ENCODE measurements at regions not wholly inside any gene's neighbourhood (a gene's known extent, or its start where the extent isn't known, plus 50 kb on each side); places are given as distances from the start of the nearest gene placed in this dataset.
"Not testable (repeated sequence)": the region's sequence is repeated elsewhere in the genome, so short reads cannot be mapped to it uniquely, and the experiment has no call there.

- Histone ChIP-seq H3K9me3 (ENCODE audit: control insufficient read depth, insufficient read depth, low read length) (no peaks in the 10 kb centered on the region), H3K27me3 (ENCODE audit: control insufficient read depth, insufficient read depth, low read length) (no peaks in the 10 kb centered on the region), H3K4me3 (ENCODE audit: low read depth, low read length) (no peak overlapping the region), H3K4me1 (ENCODE audit: control insufficient read depth, insufficient read depth, low read length) (no peaks in the 10 kb centered on the region), H3K9ac (ENCODE audit: low read depth, low read length) (no peak overlapping the region), H3K36me3 (ENCODE audit: control insufficient read depth, insufficient read depth, low read length) (no peaks in the 10 kb centered on the region)
Observed at GRCh38 chr2:61605245-61605644, 67.1 kb upstream of the XPO1 start.

DNA sequence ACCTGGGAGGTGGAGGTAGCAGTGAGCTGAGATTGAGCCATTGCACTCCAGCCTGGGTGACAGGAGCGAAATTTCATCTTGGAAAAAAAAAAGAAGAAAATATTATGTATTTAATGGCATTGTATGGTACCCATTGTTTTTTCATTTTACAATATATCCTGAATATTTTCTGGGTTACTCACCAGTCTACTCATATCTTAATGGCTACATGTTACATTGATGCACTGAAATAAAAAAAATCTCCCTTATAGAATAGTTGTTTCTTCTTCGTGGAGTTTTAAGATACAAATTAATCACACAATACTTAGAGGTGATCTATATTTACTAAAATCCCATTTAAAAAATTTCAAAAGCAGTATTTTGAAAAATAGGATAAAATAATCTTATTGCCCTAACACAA lies 66.3 kb upstream of the XPO1 start:
- Histone ChIP-seq H3K4me3 (ENCODE audit: low read depth, low read length) (no peak overlapping the region), H3K9me3 (ENCODE audit: control insufficient read depth, insufficient read depth, low read length) (no peaks in the 10 kb centered on the region), H3K27me3 (ENCODE audit: control insufficient read depth, insufficient read depth, low read length) (no peaks in the 10 kb centered on the region), H3K9ac (ENCODE audit: low read depth, low read length) (no peak overlapping the region), H3K4me1 (ENCODE audit: control insufficient read depth, insufficient read depth, low read length) (no peaks in the 10 kb centered on the region), H3K36me3 (ENCODE audit: control insufficient read depth, insufficient read depth, low read length) (no peaks in the 10 kb centered on the region)

DNA sequence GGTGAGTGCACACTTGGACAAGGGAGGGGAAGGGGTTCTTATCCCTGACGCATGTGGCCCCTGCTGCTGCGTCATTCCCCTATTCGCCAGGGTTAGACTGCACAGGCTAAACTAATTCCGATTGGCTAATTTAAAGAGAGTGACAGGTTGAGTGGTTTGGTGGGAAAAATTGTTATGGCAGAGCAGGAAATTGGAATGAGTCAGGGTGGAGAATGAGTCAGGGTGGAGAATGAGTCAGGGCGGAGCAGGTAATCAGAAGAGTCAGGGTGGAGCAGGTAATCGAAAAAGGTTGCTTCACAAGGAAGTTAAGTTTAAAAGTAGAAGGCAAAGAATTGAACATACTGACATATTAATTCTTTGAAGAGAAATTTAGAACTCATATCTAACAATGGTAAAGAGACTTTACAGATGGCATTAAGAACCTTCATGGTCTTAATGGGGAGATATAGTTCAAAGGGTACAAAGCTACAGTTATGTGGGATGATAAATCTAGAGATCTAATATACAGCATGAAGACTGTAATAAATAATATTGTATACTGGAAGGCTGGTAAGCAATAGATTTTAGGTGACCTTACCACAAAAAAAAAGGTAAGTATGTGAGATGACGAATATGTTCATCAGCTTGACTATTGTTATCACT lies 60.5 kb upstream of the XPO1 start:
- H3K4me1 ChIP-seq (ENCODE audit: control insufficient read depth, insufficient read depth, low read length); H3K9me3 ChIP-seq (ENCODE audit: control insufficient read depth, insufficient read depth, low read length); H3K27me3 ChIP-seq (ENCODE audit: control insufficient read depth, insufficient read depth, low read length); H3K36me3 ChIP-seq (ENCODE audit: control insufficient read depth, insufficient read depth, low read length); H3K9ac ChIP-seq (ENCODE audit: low read depth, low read length); H3K4me3 ChIP-seq (ENCODE audit: low read depth, low read length): not testable (repeated sequence)

DNA sequence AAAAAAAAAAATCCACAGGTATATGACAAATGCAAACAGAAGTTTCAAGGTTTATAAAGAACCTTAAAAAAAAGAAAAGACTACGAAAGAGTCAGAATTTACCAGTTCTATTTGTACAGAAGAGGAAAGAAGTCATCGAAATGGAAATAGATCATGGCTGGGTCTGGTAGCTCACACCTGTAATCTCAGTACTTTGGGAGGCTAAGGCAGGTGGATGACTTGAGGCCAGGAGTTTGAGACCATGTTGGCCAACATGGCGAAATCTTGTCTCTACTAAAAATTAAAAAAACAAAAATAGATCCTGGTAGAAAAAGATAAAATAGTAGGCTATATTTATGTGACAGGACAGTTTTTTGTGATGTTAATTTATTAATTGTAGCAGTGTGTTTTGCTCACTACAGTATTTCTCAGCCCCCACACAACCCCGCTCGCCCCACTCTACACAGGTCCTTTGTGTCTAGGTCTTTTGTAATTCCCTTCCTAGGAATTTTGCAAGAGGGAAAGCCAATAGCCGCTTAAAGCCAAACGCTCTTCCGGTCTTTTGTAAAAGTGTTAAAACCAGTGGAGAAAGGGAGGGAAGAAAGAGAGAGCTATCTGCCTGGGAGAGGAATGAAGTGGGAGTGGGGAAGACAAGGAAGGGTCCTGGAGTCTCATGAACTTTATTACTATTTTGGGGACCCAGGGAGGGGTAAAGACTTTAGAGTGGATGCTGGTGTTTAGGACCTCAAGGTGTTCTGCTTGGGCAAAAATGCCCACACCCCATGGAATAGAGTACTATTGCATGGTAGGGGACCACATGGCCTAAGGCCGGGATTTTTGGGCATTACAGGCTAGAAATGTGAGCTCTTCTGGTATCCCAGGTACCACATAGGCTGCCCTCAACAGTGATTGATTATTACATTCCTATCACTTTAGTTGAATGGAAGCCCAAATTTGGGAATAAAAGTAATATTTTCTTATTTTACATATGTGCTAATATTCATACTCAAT lies 59.4 kb upstream of the XPO1 start:
- Histone ChIP-seq H3K27me3 (ENCODE audit: control insufficient read depth, insufficient read depth, low read length) (no peaks in the 10 kb centered on the region), H3K4me1 (ENCODE audit: control insufficient read depth, insufficient read depth, low read length) (peaks cover 5% of the 10 kb centered on the region), H3K4me3 (ENCODE audit: low read depth, low read length) (no peak overlapping the region), H3K36me3 (ENCODE audit: control insufficient read depth, insufficient read depth, low read length) (no peaks in the 10 kb centered on the region), H3K9me3 (ENCODE audit: control insufficient read depth, insufficient read depth, low read length) (no peaks in the 10 kb centered on the region), H3K9ac (ENCODE audit: low read depth, low read length) (no peak overlapping the region)

GRCh38 chr2:61594201-61594600 lies 56.0 kb upstream of the XPO1 start:
- not testable (repeated sequence) for H3K27me3 ChIP-seq (ENCODE audit: control insufficient read depth, insufficient read depth, low read length); H3K4me1 ChIP-seq (ENCODE audit: control insufficient read depth, insufficient read depth, low read length); H3K9me3 ChIP-seq (ENCODE audit: control insufficient read depth, insufficient read depth, low read length); H3K9ac ChIP-seq (ENCODE audit: low read depth, low read length); H3K36me3 ChIP-seq (ENCODE audit: control insufficient read depth, insufficient read depth, low read length); H3K4me3 ChIP-seq (ENCODE audit: low read depth, low read length)

DNA sequence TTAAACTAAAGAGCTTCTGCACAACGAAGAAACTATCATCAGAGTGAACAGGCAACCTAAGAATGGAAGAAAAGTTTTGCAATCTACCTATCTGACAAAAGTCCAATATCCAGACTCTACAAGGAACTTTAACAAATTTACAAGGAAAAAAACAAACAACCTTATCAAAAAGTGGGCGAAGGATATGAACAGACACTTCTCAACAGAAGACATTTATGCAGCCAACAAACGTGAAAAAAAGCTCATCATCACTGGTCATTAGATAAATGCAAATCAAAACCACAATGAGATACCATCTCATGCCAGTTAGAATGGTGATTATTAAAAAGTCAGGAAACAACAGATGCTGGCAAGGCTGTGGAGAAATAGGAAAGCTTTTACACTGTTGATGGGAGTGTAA lies 55.5 kb upstream of the XPO1 start:
- H3K9me3 ChIP-seq (ENCODE audit: control insufficient read depth, insufficient read depth, low read length); H3K36me3 ChIP-seq (ENCODE audit: control insufficient read depth, insufficient read depth, low read length); H3K9ac ChIP-seq (ENCODE audit: low read depth, low read length); H3K4me1 ChIP-seq (ENCODE audit: control insufficient read depth, insufficient read depth, low read length); H3K27me3 ChIP-seq (ENCODE audit: control insufficient read depth, insufficient read depth, low read length); H3K4me3 ChIP-seq (ENCODE audit: low read depth, low read length): not testable (repeated sequence)

GRCh38 chr2:61590214-61590613 lies 52.1 kb upstream of the XPO1 start:
- Histone ChIP-seq H3K4me1 (ENCODE audit: control insufficient read depth, insufficient read depth, low read length) (no peaks in the 10 kb centered on the region), H3K9me3 (ENCODE audit: control insufficient read depth, insufficient read depth, low read length) (no peaks in the 10 kb centered on the region), H3K9ac (ENCODE audit: low read depth, low read length) (no peak overlapping the region), H3K4me3 (ENCODE audit: low read depth, low read length) (no peak overlapping the region), H3K27me3 (ENCODE audit: control insufficient read depth, insufficient read depth, low read length) (no peaks in the 10 kb centered on the region), H3K36me3 (ENCODE audit: control insufficient read depth, insufficient read depth, low read length) (no peaks in the 10 kb centered on the region)

GRCh38 chr2:61588566-61588965 lies 50.4 kb upstream of the XPO1 start:
- Histone ChIP-seq H3K27me3 (ENCODE audit: control insufficient read depth, insufficient read depth, low read length) (no peaks in the 10 kb centered on the region), H3K4me3 (ENCODE audit: low read depth, low read length) (no peak overlapping the region), H3K4me1 (ENCODE audit: control insufficient read depth, insufficient read depth, low read length) (no peaks in the 10 kb centered on the region), H3K9me3 (ENCODE audit: control insufficient read depth, insufficient read depth, low read length) (no peaks in the 10 kb centered on the region), H3K9ac (ENCODE audit: low read depth, low read length) (no peak overlapping the region), H3K36me3 (ENCODE audit: control insufficient read depth, insufficient read depth, low read length) (no peaks in the 10 kb centered on the region)

All from iPS-15b (cell line).